Activated naive CD8-positive, alpha-beta T cell treated with anti-CD3 and anti-CD28 coated beads, Interleukin-2, amount 50 U/mL, for 24 hours (primary cell): ENCODE measurements at regions not wholly inside any gene's neighbourhood (a gene's known extent, or its start where the extent isn't known, plus 50 kb on each side); places are given as distances from the start of the nearest gene placed in this dataset.
"Not testable (repeated sequence)": the region's sequence is repeated elsewhere in the genome, so short reads cannot be mapped to it uniquely, and the experiment has no call there.

Experiments
- ATAC-seq: fragments of 150-1000 bp; cut with Tn5 transposase; one replicate; pipeline ENCODE4 v1.10.0; 2021
- DNase-seq: peaks from one replicate; pipeline ENCODE4 v3.0.0; 2021
- H3K27ac Mint-ChIP-seq: one replicate; pipeline ENCODE4 v1.8.0; 2021; ENCODE audit warnings: mild to moderate bottlenecking, mixed read lengths
- H3K27me3 Mint-ChIP-seq: one replicate; pipeline ENCODE4 v1.8.0; 2021; ENCODE audit warnings: mixed read lengths
- H3K36me3 Mint-ChIP-seq: one replicate; pipeline ENCODE4 v1.8.0; 2021; ENCODE audit warnings: low read depth, mixed read lengths
- H3K4me1 Mint-ChIP-seq: one replicate; pipeline ENCODE4 v1.8.0; 2021; ENCODE audit warnings: mixed read lengths
- H3K4me3 Mint-ChIP-seq: one replicate; pipeline ENCODE4 v1.8.0; 2021; ENCODE audit warnings: mild to moderate bottlenecking, moderate library complexity, mixed read lengths
- H3K9me3 Mint-ChIP-seq: one replicate; pipeline ENCODE4 v1.8.0; 2021; ENCODE audit warnings: mixed read lengths

DNA sequence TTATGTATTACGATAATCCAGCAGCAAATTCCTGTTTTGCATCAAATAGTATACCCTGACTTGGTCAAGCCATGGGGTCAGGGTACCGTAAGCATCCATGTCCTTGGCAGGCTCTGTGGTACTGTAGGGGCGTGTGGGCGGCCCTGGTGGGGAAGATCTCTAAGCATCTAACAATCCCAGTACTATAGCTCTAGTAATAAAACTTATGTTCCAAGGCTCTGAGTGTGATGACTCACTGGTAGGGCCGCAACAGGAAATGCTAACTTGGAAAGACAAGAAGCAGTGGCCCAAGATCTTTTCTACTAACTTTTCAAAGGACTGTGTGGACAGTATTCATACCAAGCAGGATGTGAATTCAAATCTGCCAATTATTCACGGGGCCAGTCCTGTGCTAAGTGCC lies 63.8 kb downstream of the CLEC18A start:
- not testable (repeated sequence) for H3K27me3 Mint-ChIP-seq, H3K9me3 Mint-ChIP-seq, H3K4me1 Mint-ChIP-seq, H3K4me3 Mint-ChIP-seq, DNase-seq, H3K27ac Mint-ChIP-seq, ATAC-seq
- H3K36me3 Mint-ChIP-seq, result peaks cover 15% of the 10 kb centered on the region

DNA sequence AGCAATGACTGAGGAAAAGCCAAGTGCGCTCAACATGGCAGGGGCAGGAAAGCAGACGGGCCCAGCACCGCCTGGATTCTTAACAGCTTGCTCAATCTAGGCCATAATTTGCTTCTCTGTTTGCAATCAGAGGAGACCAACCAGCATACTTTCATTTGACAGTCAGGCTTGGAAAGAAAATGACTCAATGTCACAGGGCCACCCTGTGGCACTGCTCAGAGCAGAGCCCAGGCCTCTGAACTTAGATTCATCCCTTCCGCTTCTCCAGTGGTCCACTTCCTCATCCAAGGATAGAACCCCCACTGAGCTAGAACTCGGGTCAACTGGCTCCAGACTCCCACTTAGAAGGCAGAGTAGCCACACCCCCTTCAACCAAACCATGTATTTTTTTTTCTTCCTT lies 65.6 kb downstream of the CLEC18A start:
- not testable (repeated sequence) for DNase-seq, H3K27ac Mint-ChIP-seq, H3K4me3 Mint-ChIP-seq, ATAC-seq, H3K27me3 Mint-ChIP-seq, H3K9me3 Mint-ChIP-seq, H3K4me1 Mint-ChIP-seq
- H3K36me3 Mint-ChIP-seq, result peaks cover 24% of the 10 kb centered on the region

DNA sequence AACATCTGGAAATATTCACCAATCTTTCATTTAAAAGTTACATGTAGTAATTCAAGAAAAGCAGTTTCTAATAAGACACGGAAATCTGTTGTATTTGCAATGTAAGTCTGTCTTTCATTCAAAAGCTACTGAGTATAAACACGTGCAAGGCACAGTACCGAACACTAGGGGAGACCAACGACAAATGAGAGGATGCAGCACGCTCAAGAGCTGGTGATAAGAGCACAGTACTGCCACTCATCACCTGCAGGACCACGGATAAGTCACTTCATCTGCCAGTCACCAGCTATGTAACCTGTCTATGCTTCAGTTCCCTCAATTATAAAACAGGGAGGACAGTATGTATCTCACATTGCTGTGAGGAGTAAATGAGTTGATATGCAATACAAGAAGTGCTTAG lies 67.1 kb downstream of the CLEC18A start:
- peak; percentile 90 for ATAC-seq
- no peak for DNase-seq
- peaks cover 21% of the 10 kb centered on the region for H3K36me3 Mint-ChIP-seq

DNA sequence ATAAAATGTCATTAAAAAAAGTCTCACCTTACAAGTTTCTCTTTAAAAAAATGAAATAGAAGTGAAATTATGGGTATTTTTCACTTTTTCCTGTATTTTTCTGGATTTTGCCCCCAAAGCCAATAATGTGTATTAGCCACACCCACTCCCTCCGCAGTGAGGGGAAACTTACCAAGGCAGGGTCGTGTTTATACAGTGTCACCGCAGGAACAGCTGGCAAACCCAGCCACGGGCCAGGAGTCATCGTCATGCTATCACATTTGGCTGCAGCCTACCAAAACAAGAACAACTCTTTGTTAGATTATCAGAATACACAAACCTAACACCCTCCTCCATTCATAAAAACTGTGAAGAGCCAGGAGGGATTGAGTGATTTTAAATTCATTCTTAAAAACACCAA lies 72.1 kb downstream of the CLEC18A start:
- not testable (repeated sequence) for H3K27me3 Mint-ChIP-seq, H3K4me3 Mint-ChIP-seq, H3K9me3 Mint-ChIP-seq, H3K27ac Mint-ChIP-seq, DNase-seq, ATAC-seq
- Mint-ChIP-seq H3K36me3 (peaks cover 23% of the 10 kb centered on the region), H3K4me1 (peaks cover 17% of the 10 kb centered on the region)

More for the DNA sequence above, 67.1 kb downstream of the CLEC18A start:
- peaks cover 1% of the 10 kb centered on the region for H3K4me1 Mint-ChIP-seq
- no peaks in the 10 kb centered on the region for H3K27me3 Mint-ChIP-seq
- no peak overlapping the region for H3K27ac Mint-ChIP-seq
- H3K4me3 Mint-ChIP-seq, result no peak overlapping the region
- no peaks in the 10 kb centered on the region for H3K9me3 Mint-ChIP-seq

DNA sequence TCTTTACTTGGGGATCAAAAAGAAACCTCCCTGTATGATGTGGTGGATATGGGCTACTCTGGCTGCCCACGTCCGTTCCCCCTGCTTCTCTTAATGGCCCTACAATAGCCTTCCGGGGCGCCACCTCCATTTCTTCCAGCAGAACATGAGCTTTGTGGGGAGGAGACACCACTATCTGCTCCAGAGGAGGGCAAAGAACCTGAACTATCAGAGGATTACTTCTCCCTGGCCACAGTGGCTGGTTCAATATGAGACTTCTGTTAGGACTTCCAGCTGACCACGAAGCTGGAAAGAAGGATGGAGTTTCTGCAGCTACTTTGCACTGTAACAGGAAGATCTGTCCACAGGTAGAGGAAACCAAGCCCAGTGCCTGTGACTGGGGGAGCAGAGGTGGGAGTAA lies 72.8 kb downstream of the CLEC18A start:
- H3K9me3 Mint-ChIP-seq, H3K27ac Mint-ChIP-seq, ATAC-seq, H3K27me3 Mint-ChIP-seq, DNase-seq, H3K4me3 Mint-ChIP-seq: not testable (repeated sequence)
- Mint-ChIP-seq H3K36me3 (peaks cover 28% of the 10 kb centered on the region), H3K4me1 (peaks cover 16% of the 10 kb centered on the region)

DNA sequence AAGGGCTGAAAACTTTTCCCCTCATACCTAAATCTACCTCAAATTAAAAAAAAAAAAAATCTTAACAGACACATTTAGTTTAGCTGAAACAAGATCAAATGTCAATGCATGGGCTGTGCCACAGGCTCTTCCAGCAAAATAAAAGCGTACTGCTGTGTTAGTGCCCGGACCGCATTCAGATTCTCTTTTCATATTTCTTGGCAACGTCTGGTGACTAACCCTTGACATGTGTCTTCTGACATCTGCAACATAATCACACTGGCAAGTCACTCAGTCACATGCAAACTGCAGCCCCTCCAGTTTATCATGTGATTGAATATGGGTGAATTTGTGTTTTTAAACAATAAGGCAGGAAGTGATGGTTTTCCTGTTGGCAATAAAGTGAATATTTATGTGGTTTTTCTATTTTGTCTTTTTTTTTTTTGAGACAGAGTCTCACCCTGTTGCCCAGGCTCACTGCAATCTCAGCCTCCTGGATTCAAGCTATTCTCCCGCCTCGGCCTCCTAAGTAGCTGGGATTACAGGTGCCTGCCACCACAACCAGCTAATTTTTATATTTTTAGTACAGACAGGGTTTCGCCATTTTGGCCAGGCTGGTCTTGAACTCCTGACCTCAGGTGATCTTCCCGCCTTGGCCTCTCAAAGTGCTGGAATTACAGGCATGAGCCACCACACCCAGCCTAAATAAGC lies 75.2 kb downstream of the CLEC18A start:
- H3K4me3 Mint-ChIP-seq, H3K27me3 Mint-ChIP-seq, DNase-seq, H3K9me3 Mint-ChIP-seq, H3K27ac Mint-ChIP-seq: not testable (repeated sequence)
- peaks cover 26% of the 10 kb centered on the region for H3K36me3 Mint-ChIP-seq
- peaks cover 16% of the 10 kb centered on the region for H3K4me1 Mint-ChIP-seq
- peak; percentile 90 for ATAC-seq

DNA sequence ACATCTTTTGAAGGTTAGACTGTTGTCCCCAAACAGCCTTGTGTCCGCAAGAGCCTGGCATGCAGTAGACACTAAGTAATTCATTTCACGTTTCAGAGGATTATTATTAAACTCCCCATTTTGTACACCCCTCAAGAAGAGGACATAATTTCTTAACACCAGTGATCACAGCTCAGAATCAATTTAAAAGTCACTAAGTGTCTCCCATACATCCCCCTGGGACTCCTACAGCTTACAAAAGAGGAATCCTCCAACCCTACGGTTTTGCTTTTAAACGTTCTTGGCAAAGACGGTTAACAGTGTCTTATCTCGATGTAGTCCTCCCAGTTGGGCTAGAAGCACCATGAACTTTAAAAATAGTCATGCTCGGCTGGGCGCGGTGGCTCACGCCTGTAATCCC lies 81.2 kb upstream of the PDPR start:
- H3K36me3 Mint-ChIP-seq, result peaks cover 19% of the 10 kb centered on the region
- H3K9me3 Mint-ChIP-seq, ATAC-seq, H3K4me3 Mint-ChIP-seq, DNase-seq, H3K27me3 Mint-ChIP-seq, H3K27ac Mint-ChIP-seq, H3K4me1 Mint-ChIP-seq: not testable (repeated sequence)

DNA sequence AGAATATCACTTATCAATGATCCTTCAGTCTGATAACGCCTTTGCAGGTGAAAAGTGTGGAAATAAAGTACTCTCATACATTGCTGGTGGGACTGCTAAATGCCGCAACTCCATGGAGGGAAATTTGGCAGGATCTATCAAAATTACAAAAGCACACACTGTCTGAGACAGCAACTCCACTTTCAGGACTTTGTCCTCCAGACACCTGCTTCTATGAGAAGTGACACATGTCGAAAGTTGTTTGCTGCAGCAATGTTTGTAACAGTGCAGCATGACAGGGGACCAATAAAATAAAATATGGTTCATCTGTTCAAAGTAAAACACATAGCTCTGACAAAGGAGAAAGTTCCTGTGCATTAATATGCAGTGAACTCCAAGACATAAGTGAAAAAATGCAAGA lies 76.2 kb upstream of the PDPR start:
- not testable (repeated sequence) for H3K4me1 Mint-ChIP-seq, DNase-seq, ATAC-seq

DNA sequence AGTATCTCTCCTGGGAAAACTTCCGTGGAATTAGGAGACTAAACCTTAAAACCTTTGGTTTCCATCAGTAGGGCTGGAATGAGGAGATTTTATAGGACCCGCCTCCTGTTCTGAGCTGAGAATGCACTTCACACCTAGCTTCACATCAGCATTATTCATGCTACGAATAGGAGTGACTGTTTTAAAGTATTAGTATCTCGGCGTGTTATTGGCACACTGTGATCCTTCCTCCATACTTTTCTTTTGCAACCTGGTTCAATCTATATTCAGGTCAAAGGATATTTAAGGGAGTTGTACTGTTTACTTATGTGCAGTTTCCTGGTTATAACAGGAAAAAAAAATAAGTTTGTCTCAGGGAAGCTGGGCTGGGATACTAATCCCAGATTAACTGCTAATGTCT lies 73.6 kb upstream of the PDPR start:
- not testable (repeated sequence) for ATAC-seq, H3K27ac Mint-ChIP-seq

More for the DNA sequence above, 76.2 kb upstream of the PDPR start:
- not testable (repeated sequence) for H3K27me3 Mint-ChIP-seq, H3K4me3 Mint-ChIP-seq, H3K36me3 Mint-ChIP-seq, H3K9me3 Mint-ChIP-seq, H3K27ac Mint-ChIP-seq

DNA sequence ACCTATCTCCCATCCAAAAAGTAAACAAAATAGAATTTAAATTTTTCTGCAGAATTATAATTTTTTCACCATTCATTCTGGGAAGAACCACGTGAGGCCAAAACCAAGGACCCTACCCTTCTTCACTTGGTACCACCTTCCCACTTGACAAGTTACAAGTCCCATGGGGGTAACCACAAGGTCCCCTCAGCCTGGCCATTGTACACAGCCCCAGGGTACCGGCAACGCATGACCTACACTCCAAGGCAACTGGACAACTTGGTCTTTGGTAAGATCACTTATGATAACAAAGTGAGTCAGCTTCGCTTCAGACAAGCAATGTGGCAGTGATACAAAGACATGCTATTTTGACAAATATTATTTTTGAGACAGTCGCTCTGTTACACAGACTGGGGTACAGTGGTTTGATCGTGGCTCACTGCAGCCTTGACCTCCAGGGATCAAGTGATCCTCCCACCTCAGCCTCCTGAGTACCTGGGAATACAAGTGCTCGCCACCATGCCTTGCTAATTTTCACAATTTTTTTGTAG lies 70.5 kb upstream of the PDPR start:
- ATAC-seq, DNase-seq, H3K36me3 Mint-ChIP-seq, H3K4me1 Mint-ChIP-seq, H3K4me3 Mint-ChIP-seq, H3K27me3 Mint-ChIP-seq, H3K9me3 Mint-ChIP-seq, H3K27ac Mint-ChIP-seq: not testable (repeated sequence)

More for the DNA sequence above, 73.6 kb upstream of the PDPR start:
- H3K9me3 Mint-ChIP-seq, H3K27me3 Mint-ChIP-seq, DNase-seq, H3K4me1 Mint-ChIP-seq, H3K4me3 Mint-ChIP-seq, H3K36me3 Mint-ChIP-seq: not testable (repeated sequence)

DNA sequence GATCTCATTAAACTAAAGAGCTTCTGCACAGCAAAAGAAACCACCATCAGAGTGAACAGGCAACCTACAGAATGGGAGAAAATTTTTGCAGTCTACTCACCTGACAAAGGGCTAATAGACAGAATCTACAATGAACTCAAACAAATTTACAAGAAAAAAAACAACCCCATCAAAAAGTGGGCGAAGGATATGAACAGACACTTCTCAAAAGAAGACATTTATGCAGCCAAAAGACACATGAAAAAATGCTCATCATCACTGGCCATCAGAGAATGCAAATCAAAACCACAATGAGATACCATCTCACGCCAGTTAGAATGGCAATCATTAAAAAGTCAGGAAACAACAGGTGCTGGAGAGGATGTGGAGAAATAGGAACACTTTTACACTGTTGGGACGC lies 67.6 kb upstream of the PDPR start:
- not testable (repeated sequence) for H3K4me1 Mint-ChIP-seq, H3K4me3 Mint-ChIP-seq, H3K27me3 Mint-ChIP-seq, H3K27ac Mint-ChIP-seq, DNase-seq, H3K36me3 Mint-ChIP-seq, H3K9me3 Mint-ChIP-seq, ATAC-seq

DNA sequence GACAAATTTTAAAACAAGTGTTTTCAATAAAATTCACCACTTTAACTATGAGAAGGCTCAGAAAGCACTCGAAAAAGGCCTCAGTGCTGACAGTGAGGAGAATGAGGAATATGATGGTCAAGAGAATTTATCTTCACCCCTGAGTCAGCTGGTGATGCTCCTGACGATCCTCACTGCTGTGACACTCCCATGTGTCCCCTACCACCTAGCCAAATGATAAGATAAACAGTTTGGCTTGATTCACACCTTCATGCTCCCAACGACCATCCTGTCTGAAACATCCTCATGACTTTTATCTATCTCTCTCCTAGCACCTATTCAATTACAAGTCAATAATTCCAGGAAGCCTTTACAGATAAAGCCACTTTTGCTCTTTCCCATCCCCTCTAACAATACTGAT lies 66.0 kb upstream of the PDPR start:
- not testable (repeated sequence) for H3K36me3 Mint-ChIP-seq, DNase-seq, H3K27ac Mint-ChIP-seq, H3K9me3 Mint-ChIP-seq, H3K4me3 Mint-ChIP-seq, ATAC-seq, H3K4me1 Mint-ChIP-seq, H3K27me3 Mint-ChIP-seq

DNA sequence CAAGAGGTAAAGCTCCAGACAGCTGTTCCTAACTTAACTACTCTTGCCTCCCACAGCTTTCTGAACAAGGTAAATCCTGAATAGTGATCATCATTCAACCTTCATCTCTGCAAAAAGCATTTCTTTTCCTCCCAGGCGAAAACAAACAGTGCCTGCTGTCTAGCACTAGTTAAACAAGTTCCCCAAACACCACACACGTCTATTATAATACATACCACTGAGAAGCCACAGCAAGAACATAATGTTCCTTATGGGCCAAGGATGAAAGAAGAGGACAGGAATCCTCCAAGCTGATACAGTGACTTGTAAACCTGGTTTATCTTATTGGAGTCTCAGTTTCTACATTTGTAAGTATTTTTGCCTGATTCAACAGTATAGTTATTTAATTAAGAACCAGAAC lies 56.1 kb upstream of the PDPR start:
- DNase-seq, H3K27me3 Mint-ChIP-seq, H3K36me3 Mint-ChIP-seq, H3K4me1 Mint-ChIP-seq, H3K27ac Mint-ChIP-seq, H3K9me3 Mint-ChIP-seq, H3K4me3 Mint-ChIP-seq, ATAC-seq: not testable (repeated sequence)

DNA sequence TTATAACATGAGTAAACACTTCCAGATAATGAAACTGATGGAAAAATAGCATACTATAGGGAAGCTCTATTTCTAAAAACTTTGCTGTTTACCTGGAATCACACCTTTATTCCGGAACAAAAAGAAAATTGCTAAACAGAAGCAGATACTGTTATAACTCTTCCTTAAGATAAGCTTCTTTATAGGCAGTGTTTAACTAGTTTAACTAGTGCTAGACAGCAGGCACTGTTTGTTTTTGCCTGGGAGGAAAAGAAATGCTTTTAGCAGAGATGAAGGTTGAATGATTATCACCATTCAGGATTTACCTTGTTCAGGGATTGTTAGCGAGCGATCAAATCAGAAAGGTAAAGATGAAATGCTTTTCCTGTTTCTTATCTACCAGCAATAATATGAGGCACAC lies 54.7 kb upstream of the PDPR start:
- not testable (repeated sequence) for DNase-seq, ATAC-seq, H3K27me3 Mint-ChIP-seq, H3K4me3 Mint-ChIP-seq, H3K9me3 Mint-ChIP-seq, H3K4me1 Mint-ChIP-seq, H3K36me3 Mint-ChIP-seq, H3K27ac Mint-ChIP-seq

DNA sequence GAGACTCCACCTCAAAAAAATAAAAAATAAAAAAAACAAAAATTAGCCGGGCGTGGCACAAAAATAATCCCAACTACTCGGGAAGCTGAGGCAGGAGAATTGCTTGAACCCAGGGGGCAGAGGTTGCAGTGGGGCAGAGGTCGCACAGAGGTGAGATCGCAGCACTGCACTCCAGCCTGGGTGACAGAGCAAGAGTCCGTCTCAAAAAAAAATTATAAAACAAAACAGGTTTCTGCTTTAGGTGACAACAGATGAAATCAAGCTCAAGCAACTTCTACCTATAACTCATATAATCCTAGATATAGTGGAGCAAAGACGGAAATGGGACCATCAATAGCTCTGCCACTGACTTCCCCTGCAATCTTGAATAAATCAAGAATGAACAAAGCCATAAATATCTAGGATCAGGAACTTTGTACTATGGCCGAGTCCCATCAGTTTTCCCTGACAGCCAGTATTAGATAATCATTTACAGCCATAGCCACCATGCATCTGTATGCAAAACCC lies 53.6 kb upstream of the PDPR start:
- not testable (repeated sequence) for H3K27me3 Mint-ChIP-seq, H3K36me3 Mint-ChIP-seq, DNase-seq, H3K4me3 Mint-ChIP-seq, ATAC-seq, H3K27ac Mint-ChIP-seq, H3K9me3 Mint-ChIP-seq
- H3K4me1 Mint-ChIP-seq, result peaks cover 11% of the 10 kb centered on the region
